HFFc6 (cell line): ENCODE measurements at regions not wholly inside any gene's neighbourhood (a gene's known extent, or its start where the extent isn't known, plus 50 kb on each side); places are given as distances from the start of the nearest gene placed in this dataset.
A peak's percentile ranks its signal among the peaks of the same experiment; 100 is the strongest.

ENCODE experiments used
- DNase-seq: peaks from one replicate; pipeline ENCODE4 v3.0.0-alpha.2; 2018
- H3K27ac Mint-ChIP-seq: 2 replicates; pipeline ENCODE4 v1.8.0; 2020; ENCODE audit warnings: mild to moderate bottlenecking, mixed read lengths
- H3K27me3 Mint-ChIP-seq: 2 replicates; pipeline ENCODE4 v1.8.0; 2021; ENCODE audit warnings: mild to moderate bottlenecking, moderate library complexity, mixed read lengths; ENCODE audit not compliant: insufficient read depth
- H3K36me3 Mint-ChIP-seq: 2 replicates; pipeline ENCODE4 v1.8.0; 2021; ENCODE audit warnings: low read depth, mixed read lengths
- H3K4me1 Mint-ChIP-seq: 2 replicates; pipeline ENCODE4 v1.8.0; 2020; ENCODE audit warnings: low read depth, mixed read lengths
- H3K4me3 Mint-ChIP-seq: 2 replicates; pipeline ENCODE4 v1.8.0; 2020; ENCODE audit warnings: mild to moderate bottlenecking, moderate library complexity, mixed read lengths
- H3K9me3 Mint-ChIP-seq: 2 replicates; pipeline ENCODE4 v1.8.0; 2020; ENCODE audit warnings: mild to moderate bottlenecking, mixed read lengths
- TF ChIP-seq, protein P1 (sequence below): fragments of 200-600 bp; sonication (generic); IDR thresholded peaks from 2 replicates; pipeline ENCODE4 v1.5.0; 2021; ENCODE audit warnings: antibody characterized with exemption, mild to moderate bottlenecking

DNA sequence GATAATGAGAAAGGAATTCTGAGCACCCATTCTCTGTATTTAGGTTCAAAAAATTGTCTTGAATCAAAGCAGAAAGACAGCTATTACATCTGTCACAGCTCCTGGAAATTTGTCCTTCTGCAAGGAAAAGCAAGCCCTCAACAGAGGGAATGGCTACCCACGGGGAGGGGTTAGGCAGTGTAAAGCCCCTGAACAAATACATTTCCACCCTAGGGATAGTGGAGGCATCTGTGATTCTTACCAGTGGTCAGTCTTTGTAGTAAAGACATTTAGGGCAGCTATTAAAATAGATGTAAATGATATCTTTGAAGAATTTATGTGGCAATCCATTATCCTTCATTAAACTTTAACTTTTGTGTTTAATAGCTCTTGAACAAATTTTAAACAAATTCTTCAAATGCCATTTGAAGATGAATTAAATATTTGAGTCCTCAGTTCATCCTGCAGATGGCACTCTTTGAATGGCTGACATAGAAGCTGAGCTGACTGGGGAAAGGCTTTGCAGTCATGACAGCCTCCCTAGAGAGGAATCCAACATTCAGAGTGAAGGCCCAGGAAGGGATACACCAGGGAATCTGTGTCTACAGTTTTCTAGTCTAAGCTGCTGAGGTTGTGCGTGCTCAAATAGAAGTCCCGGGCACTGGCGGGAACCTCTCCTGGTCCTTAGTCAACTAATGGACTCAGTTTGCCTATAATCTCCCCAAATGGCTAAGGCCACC is 359.7 kb upstream of the ROPN1 start:
- no peaks in the 10 kb centered on the region for H3K9me3 Mint-ChIP-seq
- H3K27ac Mint-ChIP-seq = no peak overlapping the region
- DNase-seq = peak; percentile 69
- H3K27me3 Mint-ChIP-seq = peaks cover 22% of the 10 kb centered on the region
- TF ChIP-seq, protein P1, sequence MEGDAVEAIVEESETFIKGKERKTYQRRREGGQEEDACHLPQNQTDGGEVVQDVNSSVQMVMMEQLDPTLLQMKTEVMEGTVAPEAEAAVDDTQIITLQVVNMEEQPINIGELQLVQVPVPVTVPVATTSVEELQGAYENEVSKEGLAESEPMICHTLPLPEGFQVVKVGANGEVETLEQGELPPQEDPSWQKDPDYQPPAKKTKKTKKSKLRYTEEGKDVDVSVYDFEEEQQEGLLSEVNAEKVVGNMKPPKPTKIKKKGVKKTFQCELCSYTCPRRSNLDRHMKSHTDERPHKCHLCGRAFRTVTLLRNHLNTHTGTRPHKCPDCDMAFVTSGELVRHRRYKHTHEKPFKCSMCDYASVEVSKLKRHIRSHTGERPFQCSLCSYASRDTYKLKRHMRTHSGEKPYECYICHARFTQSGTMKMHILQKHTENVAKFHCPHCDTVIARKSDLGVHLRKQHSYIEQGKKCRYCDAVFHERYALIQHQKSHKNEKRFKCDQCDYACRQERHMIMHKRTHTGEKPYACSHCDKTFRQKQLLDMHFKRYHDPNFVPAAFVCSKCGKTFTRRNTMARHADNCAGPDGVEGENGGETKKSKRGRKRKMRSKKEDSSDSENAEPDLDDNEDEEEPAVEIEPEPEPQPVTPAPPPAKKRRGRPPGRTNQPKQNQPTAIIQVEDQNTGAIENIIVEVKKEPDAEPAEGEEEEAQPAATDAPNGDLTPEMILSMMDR = peak; percentile 83
- H3K4me1 Mint-ChIP-seq = no peaks in the 10 kb centered on the region
- no peak overlapping the region for H3K4me3 Mint-ChIP-seq
- no peaks in the 10 kb centered on the region for H3K36me3 Mint-ChIP-seq

DNA sequence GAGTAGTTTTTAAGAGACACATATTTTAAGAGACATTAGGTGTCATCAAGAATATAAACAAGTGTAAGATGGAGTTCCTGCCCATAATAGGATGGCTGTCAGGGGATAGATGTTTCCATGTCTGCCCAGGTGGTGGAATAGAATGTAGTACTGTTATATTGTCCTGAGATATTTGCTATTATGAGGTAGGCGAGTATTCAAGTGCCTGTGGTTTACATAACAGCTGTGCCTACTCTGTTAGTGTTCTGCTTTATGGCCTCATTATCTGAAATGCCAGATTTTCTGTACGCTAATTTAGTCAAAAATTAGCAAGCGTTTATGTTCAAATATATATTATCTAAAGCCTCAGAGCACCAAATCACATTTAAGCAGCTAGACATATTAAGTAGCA is 360.2 kb upstream of the ROPN1 start:
- H3K36me3 Mint-ChIP-seq = no peaks in the 10 kb centered on the region
- TF ChIP-seq, protein P1 = no peak
- H3K27me3 Mint-ChIP-seq = peaks cover 27% of the 10 kb centered on the region
- no peak for DNase-seq
- no peak overlapping the region for H3K4me3 Mint-ChIP-seq
- H3K27ac Mint-ChIP-seq = no peak overlapping the region
- no peaks in the 10 kb centered on the region for H3K4me1 Mint-ChIP-seq
- no peaks in the 10 kb centered on the region for H3K9me3 Mint-ChIP-seq

DNA sequence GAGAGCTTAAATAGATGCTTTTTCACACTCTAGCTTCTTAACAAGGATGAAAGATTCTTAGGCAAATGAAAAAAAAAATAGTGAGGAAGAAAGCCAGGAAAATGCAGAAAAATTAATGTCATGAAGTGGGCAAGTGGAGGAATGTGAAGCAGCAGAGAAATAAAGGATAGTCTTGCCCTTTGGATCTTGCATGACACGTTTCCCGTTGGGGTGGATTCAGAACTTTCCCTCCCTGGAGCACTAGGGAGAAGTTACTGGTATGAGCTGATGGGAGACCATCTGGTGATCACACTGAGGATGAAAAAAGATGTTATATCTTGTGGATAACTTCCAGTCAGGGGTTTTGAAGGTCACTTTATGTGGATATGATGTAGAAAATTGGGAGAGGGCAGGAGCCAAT is 361.8 kb upstream of the ROPN1 start:
- no peak for DNase-seq
- H3K36me3 Mint-ChIP-seq = no peaks in the 10 kb centered on the region
- H3K9me3 Mint-ChIP-seq = no peaks in the 10 kb centered on the region
- no peak overlapping the region for H3K4me3 Mint-ChIP-seq
- TF ChIP-seq, protein P1 = no peak
- no peaks in the 10 kb centered on the region for H3K4me1 Mint-ChIP-seq
- H3K27ac Mint-ChIP-seq = no peak overlapping the region
- peaks cover 30% of the 10 kb centered on the region for H3K27me3 Mint-ChIP-seq

DNA sequence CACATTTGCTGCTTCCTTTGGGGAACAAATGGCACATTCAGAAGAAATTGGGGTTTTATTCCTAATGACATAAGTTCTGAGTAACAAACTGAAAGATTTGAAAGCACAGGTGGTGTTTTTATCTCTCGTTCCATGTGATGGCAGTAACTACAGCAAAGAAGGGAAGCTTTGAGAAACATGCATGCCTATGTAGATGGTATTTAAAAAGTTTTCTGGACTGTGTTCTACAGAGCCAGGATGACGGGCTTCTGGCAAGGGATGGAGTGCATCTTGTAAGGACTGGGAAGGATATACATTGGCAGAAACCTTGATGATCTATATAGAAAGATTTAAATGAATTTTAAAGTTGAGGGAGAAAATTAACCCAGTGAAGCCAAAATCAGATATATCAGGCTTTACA is 362.2 kb upstream of the ROPN1 start:
- Mint-ChIP-seq H3K36me3 (no peaks in the 10 kb centered on the region), H3K27me3 (peaks cover 32% of the 10 kb centered on the region), H3K4me3 (no peak overlapping the region), H3K9me3 (no peaks in the 10 kb centered on the region), H3K27ac (no peak overlapping the region), H3K4me1 (no peaks in the 10 kb centered on the region)
- TF ChIP-seq, protein P1 = no peak
- DNase-seq = no peak

DNA sequence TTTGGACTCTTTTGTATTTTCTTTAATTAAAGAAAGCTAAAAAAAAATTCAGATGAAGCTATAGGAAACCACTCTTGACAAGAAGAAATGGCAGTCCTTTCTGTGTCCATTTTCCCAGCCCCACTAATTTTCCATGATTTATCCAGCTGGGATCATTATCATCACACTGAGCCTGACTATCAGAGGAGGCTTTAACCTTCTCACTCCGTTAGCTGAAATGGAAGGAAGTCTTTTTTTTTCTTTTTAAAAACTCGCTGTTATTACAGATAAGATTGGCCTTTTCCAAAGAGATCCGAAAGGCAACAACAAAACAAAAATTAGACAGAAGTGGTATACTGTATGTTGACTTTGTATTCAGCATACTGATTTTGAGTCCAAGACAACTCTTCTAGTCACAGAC is 366.2 kb upstream of the ROPN1 start:
- Mint-ChIP-seq H3K4me3 (no peak overlapping the region), H3K4me1 (no peaks in the 10 kb centered on the region; the same call in 1 of the 2 replicates), H3K27ac (no peak overlapping the region), H3K27me3 (peaks cover 27% of the 10 kb centered on the region), H3K36me3 (no peaks in the 10 kb centered on the region), H3K9me3 (no peaks in the 10 kb centered on the region)
- DNase-seq = no peak
- TF ChIP-seq, protein P1 = no peak
